ENCODE measurements at regions not wholly inside any gene's neighbourhood (a gene's known extent, or its start where the extent isn't known, plus 50 kb on each side); places are given as distances from the start of the nearest gene placed in this dataset.

GRCh38 chr9:87810679-87811178 lies 71.9 kb upstream of the SPATA31E1 start (continued):
- TF ChIP-seq, protein P1, sequence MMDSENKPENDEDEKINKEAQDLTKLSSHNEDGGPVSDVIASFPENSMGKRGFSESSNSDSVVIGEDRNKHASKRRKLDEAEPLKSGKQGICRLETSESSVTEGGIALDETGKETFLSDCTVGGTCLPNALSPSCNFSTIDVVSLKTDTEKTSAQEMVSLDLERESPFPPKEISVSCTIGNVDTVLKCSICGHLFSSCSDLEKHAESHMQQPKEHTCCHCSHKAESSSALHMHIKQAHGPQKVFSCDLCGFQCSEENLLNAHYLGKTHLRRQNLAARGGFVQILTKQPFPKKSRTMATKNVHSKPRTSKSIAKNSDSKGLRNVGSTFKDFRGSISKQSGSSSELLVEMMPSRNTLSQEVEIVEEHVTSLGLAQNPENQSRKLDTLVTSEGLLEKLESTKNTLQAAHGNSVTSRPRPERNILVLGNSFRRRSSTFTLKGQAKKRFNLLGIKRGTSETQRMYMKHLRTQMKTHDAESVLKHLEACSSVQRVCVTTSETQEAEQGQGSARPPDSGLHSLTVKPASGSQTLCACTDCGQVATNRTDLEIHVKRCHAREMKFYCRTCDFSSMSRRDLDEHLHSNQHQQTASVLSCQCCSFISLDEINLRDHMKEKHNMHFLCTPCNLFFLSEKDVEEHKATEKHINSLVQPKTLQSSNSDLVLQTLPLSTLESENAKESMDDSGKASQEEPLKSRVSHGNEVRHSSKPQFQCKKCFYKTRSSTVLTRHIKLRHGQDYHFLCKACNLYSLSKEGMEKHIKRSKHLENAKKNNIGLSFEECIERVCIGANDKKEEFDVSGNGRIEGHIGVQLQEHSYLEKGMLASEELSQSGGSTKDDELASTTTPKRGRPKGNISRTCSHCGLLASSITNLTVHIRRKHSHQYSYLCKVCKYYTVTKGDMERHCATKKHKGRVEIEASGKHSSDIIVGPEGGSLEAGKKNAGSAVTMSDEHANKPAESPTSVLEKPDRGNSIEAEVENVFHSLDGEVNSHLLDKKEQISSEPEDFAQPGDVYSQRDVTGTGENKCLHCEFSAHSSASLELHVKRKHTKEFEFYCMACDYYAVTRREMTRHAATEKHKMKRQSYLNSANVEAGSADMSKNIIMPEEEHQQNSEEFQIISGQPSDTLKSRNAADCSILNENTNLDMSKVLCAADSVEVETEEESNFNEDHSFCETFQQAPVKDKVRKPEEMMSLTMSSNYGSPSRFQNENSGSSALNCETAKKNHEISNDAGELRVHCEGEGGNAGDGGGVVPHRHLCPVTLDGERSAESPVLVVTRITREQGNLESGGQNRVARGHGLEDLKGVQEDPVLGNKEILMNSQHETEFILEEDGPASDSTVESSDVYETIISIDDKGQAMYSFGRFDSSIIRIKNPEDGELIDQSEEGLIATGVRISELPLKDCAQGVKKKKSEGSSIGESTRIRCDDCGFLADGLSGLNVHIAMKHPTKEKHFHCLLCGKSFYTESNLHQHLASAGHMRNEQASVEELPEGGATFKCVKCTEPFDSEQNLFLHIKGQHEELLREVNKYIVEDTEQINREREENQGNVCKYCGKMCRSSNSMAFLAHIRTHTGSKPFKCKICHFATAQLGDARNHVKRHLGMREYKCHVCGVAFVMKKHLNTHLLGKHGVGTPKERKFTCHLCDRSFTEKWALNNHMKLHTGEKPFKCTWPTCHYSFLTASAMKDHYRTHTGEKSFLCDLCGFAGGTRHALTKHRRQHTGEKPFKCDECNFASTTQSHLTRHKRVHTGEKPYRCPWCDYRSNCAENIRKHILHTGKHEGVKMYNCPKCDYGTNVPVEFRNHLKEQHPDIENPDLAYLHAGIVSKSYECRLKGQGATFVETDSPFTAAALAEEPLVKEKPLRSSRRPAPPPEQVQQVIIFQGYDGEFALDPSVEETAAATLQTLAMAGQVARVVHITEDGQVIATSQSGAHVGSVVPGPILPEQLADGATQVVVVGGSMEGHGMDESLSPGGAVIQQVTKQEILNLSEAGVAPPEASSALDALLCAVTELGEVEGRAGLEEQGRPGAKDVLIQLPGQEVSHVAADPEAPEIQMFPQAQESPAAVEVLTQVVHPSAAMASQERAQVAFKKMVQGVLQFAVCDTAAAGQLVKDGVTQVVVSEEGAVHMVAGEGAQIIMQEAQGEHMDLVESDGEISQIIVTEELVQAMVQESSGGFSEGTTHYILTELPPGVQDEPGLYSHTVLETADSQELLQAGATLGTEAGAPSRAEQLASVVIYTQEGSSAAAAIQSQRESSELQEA (IDR thresholded peaks at IDR 0.05; ENCODE audit: low read depth) = no peak
- TF ChIP-seq SRSF9 (IDR thresholded peaks at IDR 0.05; ENCODE audit: borderline replicate concordance, low read depth, low read length) (no peak), PPARD (CRISPR knock-in tag; IDR thresholded peaks at IDR 0.05) (no peak), ZC3H4 (CRISPR knock-in tag; IDR thresholded peaks at IDR 0.05; ENCODE audit: borderline replicate concordance) (no peak), RFX1 (IDR thresholded peaks at IDR 0.05) (no peak), POLR3G (IDR thresholded peaks at IDR 0.05; ENCODE audit: extremely low read depth, insufficient read length, insufficient replicate concordance) (no peak), E2F5 (CRISPR knock-in tag; IDR thresholded peaks at IDR 0.05) (no peak), ZNF3 (CRISPR knock-in tag; IDR thresholded peaks at IDR 0.05) (no peak), DLX4 (CRISPR knock-in tag; IDR thresholded peaks at IDR 0.05) (no peak), CBFB (CRISPR knock-in tag; IDR thresholded peaks at IDR 0.05) (no peak), ZFP1 (CRISPR knock-in tag; IDR thresholded peaks at IDR 0.05) (no peak), ZNF121 (CRISPR knock-in tag; conservative IDR thresholded peaks at IDR 0.05) (no peak), NR2C2 (CRISPR knock-in tag; IDR thresholded peaks at IDR 0.05) (no peak), NR2C2 (tag; IDR thresholded peaks at IDR 0.05) (0 out of 2 replicates have a peak, but pooled peaks have one; percentile 29), ZNF347 (CRISPR knock-in tag; IDR thresholded peaks at IDR 0.05; ENCODE audit: low read depth) (no peak), CLOCK (CRISPR knock-in tag; IDR thresholded peaks at IDR 0.05; ENCODE audit: borderline replicate concordance) (no peak)
